HepG2 (cell line): ENCODE measurements at regions not wholly inside any gene's neighbourhood (a gene's known extent, or its start where the extent isn't known, plus 50 kb on each side); places are given as distances from the start of the nearest gene placed in this dataset.
A peak's percentile ranks its signal among the peaks of the same experiment; 100 is the strongest.

Experiments
- ATAC-seq: fragments of 200-7000 bp; cut with Tn5 transposase; 3 replicates; pipeline ENCODE4 v1.9.1; 2020; ENCODE audit warnings: mild to moderate bottlenecking, moderate library complexity
- BruUV-seq: library from RNA; stranded (reverse); fragments of 400-500 nt; replicated peaks from 2 replicates; lab custom pipeline; 2021; lab: Mats Ljungman, UMichigan
- CTCF ChIA-PET: fragments of 300-600 bp; formaldehyde crosslinking; extraction: SDS; loops from one replicate; lab custom pipeline; 2021; ENCODE audit warnings: low total read pairs, inconsistent platforms, low intra/inter-chr PET ratio; lab: Yijun Ruan, JAX
- POLR2A ChIA-PET: fragments of 350-600 bp; sonication (Branson Sonifier 250); formaldehyde crosslinking; loops from one replicate; lab custom pipeline; 2020; ENCODE audit warnings: antibody characterized with exemption, inconsistent platforms; lab: Yijun Ruan, JAX
- DNase-seq: peaks from one replicate; pipeline ENCODE4 v3.0.0-alpha.2; 2015; ENCODE audit warnings: low spot score
- FAIRE-seq: peaks from 3 replicates; lab custom pipeline; 2011; peaks lifted over from hg19 to GRCh38; lab: Jason Lieb, UNC
- H2AFZ ChIP-seq: one replicate; pipeline ENCODE4 v1.6.1; 2011; ENCODE audit warnings: low read length, inconsistent platforms
- H3K27ac ChIP-seq: fragments of 300-600 bp; 3 replicates; pipeline ENCODE4 v1.8.0; 2011; ENCODE audit warnings: mixed run types, mild to moderate bottlenecking, mixed read lengths, low read length, inconsistent platforms; ENCODE audit not compliant: insufficient read depth; ENCODE audit errors: extremely low read length
- H3K27me3 ChIP-seq, 2 experiments: fragments of 200-600 bp in 1 of 2; 2 replicates in 1 of 2; 3 replicates in 1 of 2; pipeline versions ENCODE4 v1.6.0 to v1.8.0; 2011; ENCODE audit warnings: low read length in 2 of 2, mild to moderate bottlenecking in 2 of 2, moderate library complexity in 2 of 2, inconsistent platforms in 1 of 2; ENCODE audit not compliant: insufficient read depth in 2 of 2, control insufficient read depth in 1 of 2
- H3K36me3 ChIP-seq, 2 experiments: fragments of 200-600 bp in 1 of 2; replicated peaks in 1 of 2; 2 replicates in 1 of 2; 3 replicates in 1 of 2; pipeline versions ENCODE4 v1.5.1 to v1.8.0; 2011; ENCODE audit warnings: low read length in 2 of 2, inconsistent platforms in 1 of 2; ENCODE audit not compliant: insufficient read depth in 2 of 2, control insufficient read depth in 1 of 2
- H3K4me1 ChIP-seq: 2 replicates; pipeline ENCODE4 v1.5.1; 2012; ENCODE audit warnings: low read length, inconsistent platforms; ENCODE audit not compliant: insufficient read depth
- H3K4me2 ChIP-seq: 2 replicates; pipeline ENCODE4 v1.6.0; 2011; ENCODE audit warnings: low read depth, low read length, inconsistent platforms
- H3K4me3 ChIP-seq, 3 experiments: fragments of 200-600 bp in 1 of 3; sonication (generic), shearing (Covaris generic) in 1 of 3; replicated peaks in 1 of 3; 2 replicates each; pipeline ENCODE4 v1.5.1; 2011 to 2016; ENCODE audit warnings: low read length in 3 of 3, inconsistent platforms in 2 of 3, low read depth in 2 of 3, mild to moderate bottlenecking in 2 of 3, control low read depth in 1 of 3, mixed read lengths in 1 of 3; ENCODE audit not compliant: insufficient read depth in 1 of 3
- H3K79me2 ChIP-seq: one replicate; pipeline ENCODE4 v1.6.1; 2011; ENCODE audit warnings: low read length, inconsistent platforms; ENCODE audit not compliant: insufficient read depth
- H3K9ac ChIP-seq: 2 replicates; pipeline ENCODE4 v1.6.0; 2011; ENCODE audit warnings: mild to moderate bottlenecking, low read depth, low read length, inconsistent platforms; ENCODE audit not compliant: insufficient read depth
- H3K9me3 ChIP-seq: 2 replicates; pipeline ENCODE4 v1.5.1; 2012; ENCODE audit warnings: mild to moderate bottlenecking, low read length
- H4K20me1 ChIP-seq: 2 replicates; pipeline ENCODE4 v1.6.0; 2011; ENCODE audit warnings: inconsistent platforms, mild to moderate bottlenecking, low read length, moderate library complexity; ENCODE audit not compliant: insufficient read depth
- ARID2 ChIP-seq: sonication (generic); formaldehyde crosslinking; IDR thresholded peaks from 2 replicates; pipeline ENCODE4 v1.8.1; 2022; ENCODE audit warnings: mild to moderate bottlenecking, missing genetic modification reagents, borderline replicate concordance
- ARID3A ChIP-seq: IDR thresholded peaks from 2 replicates; pipeline ENCODE4 v1.6.1; 2012; ENCODE audit warnings: low read depth, low read length, improper control_type of control experiment
- CEBPB ChIP-seq: IDR thresholded peaks from 2 replicates; pipeline ENCODE4 v1.6.1; 2011; ENCODE audit warnings: low read depth, low read length, improper control_type of control experiment, borderline replicate concordance
- FOXA1 ChIP-seq, 2 experiments: fragments of 450-650 bp in 1 of 2; sonication (generic) in 1 of 2; formaldehyde crosslinking in 1 of 2; IDR thresholded peaks; 2 replicates each; pipeline versions ENCODE4 v1.4.0 to v1.6.1; 2016 to 2020; ENCODE audit warnings: missing genetic modification reagents in 1 of 2
- HNF4A ChIP-seq: sonication (generic); formaldehyde crosslinking; IDR thresholded peaks from 2 replicates; pipeline ENCODE4 v1.4.0; 2020; ENCODE audit warnings: missing genetic modification reagents
- HOXA7 ChIP-seq: sonication (generic); formaldehyde crosslinking; IDR thresholded peaks from 2 replicates; pipeline ENCODE4 v1.8.1; 2022; ENCODE audit warnings: mild to moderate bottlenecking, missing genetic modification reagents, moderate library complexity
- SRSF9 ChIP-seq: fragments of 200-400 bp; formaldehyde crosslinking; IDR thresholded peaks from 2 replicates; pipeline ENCODE4 v1.6.1; 2018; ENCODE audit warnings: borderline replicate concordance, mild to moderate bottlenecking, low read depth, low read length; ENCODE audit not compliant: insufficient read depth, poor library complexity, severe bottlenecking
- TERF1 ChIP-seq: sonication (generic); formaldehyde crosslinking; IDR thresholded peaks from 2 replicates; pipeline ENCODE4 v1.8.0; 2022; ENCODE audit warnings: mild to moderate bottlenecking, missing genetic modification reagents, moderate library complexity
- ZNF17 ChIP-seq: sonication (generic); formaldehyde crosslinking; IDR thresholded peaks from 2 replicates; pipeline ENCODE4 v1.5.0; 2020; ENCODE audit warnings: mild to moderate bottlenecking, missing genetic modification reagents
- ZNF326 ChIP-seq: sonication (generic); formaldehyde crosslinking; IDR thresholded peaks from 2 replicates; pipeline ENCODE4 v1.4.0; 2020; ENCODE audit warnings: missing genetic modification reagents, borderline replicate concordance
- ZNF841 ChIP-seq: sonication (generic); formaldehyde crosslinking; IDR thresholded peaks from 2 replicates; pipeline ENCODE4 v1.8.1; 2023; ENCODE audit warnings: missing genetic modification reagents, borderline replicate concordance
- WGBS: methylation state at CpG from one replicate; pipeline ENCODE4 v1.1.6; 2017; ENCODE audit warnings: low lambda C conversion rate; 5-methylcytosine and 5-hydroxymethylcytosine counted together
- in situ Hi-C: cut with HindIII; loops from 2 replicates; pipeline ENCODE4 v1.10.0; 2017; ENCODE audit warnings: low pct_unique_long_range_greater_than_20kb; ENCODE audit not compliant: extremely low pct_ligation_motif_present
- intact Hi-C: fragments of 100-400 bp; cut with micrococcal nuclease; formaldehyde crosslinking; loops from one replicate; pipeline ENCODE4 v1.10.0; 2022; ENCODE audit not compliant: unreplicated experiment

GRCh38 chr16:62450291-62450690 lies 414.1 kb upstream of the CDH8 start:
- Histone ChIP-seq H3K4me1 (no peaks in the 10 kb centered on the region), H4K20me1 (no peaks in the 10 kb centered on the region), H3K36me3 (no peaks in the 10 kb centered on the region), H3K4me2 (no peak overlapping the region), H3K9ac (no peak overlapping the region), H3K27ac (no peak overlapping the region), H3K9me3 (peaks cover 90% of the 10 kb centered on the region), H2AFZ (no peak overlapping the region), H3K79me2 (no peaks in the 10 kb centered on the region), H3K4me3 (no peak overlapping the region), H3K27me3 (no peaks in the 10 kb centered on the region)
- WGBS = 0% methylated on average over 5 of the region's 5 CpGs
- in situ Hi-C loops (no loop called here), intact Hi-C loops (no loop called here)
- TF ChIP-seq ARID3A (no peak), HOXA7 (no peak), FOXA1 (IDR thresholded peaks at IDR 0.05) (no peak), FOXA1 (CRISPR knock-in tag; IDR thresholded peaks at IDR 0.05) (no peak), ARID2 (CRISPR knock-in tag) (no peak)
- ChIA-PET POLR2A (no interaction called here), CTCF (no interaction called here)
- no peak for DNase-seq
- BruUV-seq = no TSS peak
- ATAC-seq = no peak
- FAIRE-seq = no peak

GRCh38 chr16:62445909-62446308 lies 409.7 kb upstream of the CDH8 start:
- Histone ChIP-seq H3K4me1 (no peaks in the 10 kb centered on the region), H3K9ac (no peak overlapping the region), H3K4me3 (no peak overlapping the region), H3K27ac (no peak overlapping the region), H3K36me3 (no peaks in the 10 kb centered on the region), H3K79me2 (no peaks in the 10 kb centered on the region), H2AFZ (no peak overlapping the region), H3K4me2 (no peak overlapping the region), H4K20me1 (no peaks in the 10 kb centered on the region), H3K9me3 (peaks cover 88% of the 10 kb centered on the region), H3K27me3 (no peaks in the 10 kb centered on the region)
- no peak for DNase-seq
- FAIRE-seq = no peak
- ChIA-PET CTCF (no interaction called here), POLR2A (no interaction called here)
- in situ Hi-C loops = no loop called here
- ATAC-seq = no peak
- no TSS peak for BruUV-seq
- TF ChIP-seq ZNF17 (CRISPR knock-in tag) (no peak), ZNF841 (no peak), TERF1 (CRISPR knock-in tag) (no peak), SRSF9 (no peak), HNF4A (CRISPR knock-in tag) (no peak), ZNF326 (CRISPR knock-in tag) (no peak), CEBPB (0 out of 2 replicates have a peak, but pooled peaks have one; percentile 40)
- 5% methylated on average over 2 of the region's 2 CpGs for WGBS
- intact Hi-C loops = no loop called here
